Fibroblast of villous mesenchyme (primary cell): ENCODE measurements at regions not wholly inside any gene's neighbourhood (a gene's known extent, or its start where the extent isn't known, plus 50 kb on each side); places are given as distances from the start of the nearest gene placed in this dataset.

Experiments
- DNase-seq: peaks from one replicate; pipeline ENCODE4 v3.0.0-alpha.2; 2010; ENCODE audit warnings: low read depth
- H3K4me3 ChIP-seq: 2 replicates; pipeline ENCODE4 v1.5.1; 2011; ENCODE audit warnings: low read depth, mild to moderate bottlenecking, low read length
- TF ChIP-seq, protein P1 (sequence below): IDR thresholded peaks from 2 replicates; pipeline ENCODE4 v1.5.1; 2012; ENCODE audit warnings: low read depth, mild to moderate bottlenecking, low read length; ENCODE audit not compliant: insufficient read depth

DNA sequence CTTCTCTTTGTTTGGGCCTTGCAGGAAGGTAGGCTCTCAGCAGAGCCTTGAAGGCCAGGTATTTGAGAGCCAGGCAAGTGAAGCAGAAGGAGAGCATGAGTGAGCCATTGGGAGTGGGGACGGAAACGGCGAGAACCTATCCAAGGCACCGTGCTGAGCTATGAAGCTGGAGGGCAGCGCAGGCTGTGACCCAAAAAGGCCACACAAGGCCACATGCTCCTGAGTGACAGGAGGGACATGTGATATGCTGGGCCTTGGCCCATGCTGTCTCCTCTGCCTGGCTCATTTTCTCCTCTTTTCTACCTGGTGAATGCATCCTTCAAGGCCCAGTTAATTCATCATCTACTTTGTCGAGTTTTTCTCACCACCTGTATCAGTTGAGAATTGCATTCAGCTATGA, 136.3 kb downstream of the PALM2AKAP2 start:
- no peak overlapping the region for H3K4me3 ChIP-seq
- no peak for DNase-seq
- TF ChIP-seq, protein P1, sequence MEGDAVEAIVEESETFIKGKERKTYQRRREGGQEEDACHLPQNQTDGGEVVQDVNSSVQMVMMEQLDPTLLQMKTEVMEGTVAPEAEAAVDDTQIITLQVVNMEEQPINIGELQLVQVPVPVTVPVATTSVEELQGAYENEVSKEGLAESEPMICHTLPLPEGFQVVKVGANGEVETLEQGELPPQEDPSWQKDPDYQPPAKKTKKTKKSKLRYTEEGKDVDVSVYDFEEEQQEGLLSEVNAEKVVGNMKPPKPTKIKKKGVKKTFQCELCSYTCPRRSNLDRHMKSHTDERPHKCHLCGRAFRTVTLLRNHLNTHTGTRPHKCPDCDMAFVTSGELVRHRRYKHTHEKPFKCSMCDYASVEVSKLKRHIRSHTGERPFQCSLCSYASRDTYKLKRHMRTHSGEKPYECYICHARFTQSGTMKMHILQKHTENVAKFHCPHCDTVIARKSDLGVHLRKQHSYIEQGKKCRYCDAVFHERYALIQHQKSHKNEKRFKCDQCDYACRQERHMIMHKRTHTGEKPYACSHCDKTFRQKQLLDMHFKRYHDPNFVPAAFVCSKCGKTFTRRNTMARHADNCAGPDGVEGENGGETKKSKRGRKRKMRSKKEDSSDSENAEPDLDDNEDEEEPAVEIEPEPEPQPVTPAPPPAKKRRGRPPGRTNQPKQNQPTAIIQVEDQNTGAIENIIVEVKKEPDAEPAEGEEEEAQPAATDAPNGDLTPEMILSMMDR, result no peak

DNA sequence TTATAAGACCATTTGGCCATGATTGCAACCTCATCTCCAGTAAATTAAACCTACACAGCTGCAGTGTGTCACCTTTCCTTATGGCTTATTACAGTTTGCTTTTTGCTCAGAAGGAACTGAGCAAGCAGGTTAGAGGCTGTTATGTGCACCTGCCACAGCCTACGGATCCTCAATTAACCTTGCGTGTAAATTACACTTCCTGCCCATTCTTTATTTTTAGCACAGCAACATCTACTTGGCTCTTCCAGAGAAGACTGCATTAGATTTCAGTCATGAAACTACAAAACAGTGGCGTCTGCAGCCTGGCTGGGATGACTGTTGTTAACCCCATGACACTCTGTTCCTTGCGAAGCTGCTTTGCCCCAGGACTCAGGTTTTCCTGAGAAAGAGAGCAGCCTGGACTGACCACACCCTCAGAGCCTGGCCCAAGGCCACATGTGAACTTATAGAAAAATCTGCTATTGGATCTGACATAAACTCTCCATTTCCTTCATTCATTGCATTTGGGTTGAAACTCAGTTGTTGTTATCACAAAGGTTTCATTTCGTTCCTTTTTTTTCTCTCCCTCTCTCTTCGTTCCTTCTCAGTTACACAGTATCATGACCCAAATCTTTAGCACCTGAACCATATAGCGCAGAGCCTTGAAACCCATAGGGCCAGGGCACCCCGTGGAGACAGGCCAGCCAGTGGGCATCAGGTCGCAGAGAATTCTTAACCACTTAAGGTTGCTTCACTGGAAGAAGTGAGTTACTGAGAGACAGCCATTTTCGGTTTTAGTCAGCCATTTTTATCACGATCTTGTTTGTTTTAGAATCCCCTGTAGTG, 138.6 kb downstream of the PALM2AKAP2 start:
- TF ChIP-seq, protein P1, result no peak

DNA sequence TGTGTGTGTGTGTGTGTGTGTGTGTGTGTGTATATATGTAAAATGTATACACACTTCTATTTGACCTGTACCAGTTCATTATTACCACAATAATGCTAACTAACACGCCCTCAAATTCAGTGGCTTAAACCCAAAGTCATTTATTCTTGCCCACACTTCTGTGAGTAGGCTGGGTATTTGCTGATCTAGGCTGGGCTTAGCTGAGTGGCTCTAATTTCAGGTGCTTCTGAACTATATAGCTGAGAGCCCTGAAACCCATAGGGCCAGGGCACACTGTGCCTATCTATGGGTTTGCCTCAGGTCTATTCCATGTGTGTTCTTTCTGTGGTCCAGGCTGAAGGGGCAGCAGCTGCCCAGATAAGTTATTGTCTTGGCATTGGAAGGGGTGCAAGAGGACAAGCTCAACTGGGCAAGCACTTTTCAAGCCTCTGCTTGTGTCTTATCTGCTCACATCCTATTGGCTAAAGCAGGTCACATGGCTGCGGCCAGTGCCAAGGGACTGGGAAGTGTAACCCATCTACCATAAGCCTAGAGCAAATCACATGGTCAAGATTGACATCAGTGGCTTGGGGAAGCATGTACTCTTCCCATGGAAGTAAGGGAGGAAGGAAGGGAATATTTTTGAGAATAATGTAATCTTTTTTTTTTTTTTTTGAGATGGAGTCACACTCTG, 139.9 kb downstream of the PALM2AKAP2 start:
- no peak for DNase-seq
- no peak overlapping the region for H3K4me3 ChIP-seq
- TF ChIP-seq, protein P1, result no peak

More for the DNA sequence above, 138.6 kb downstream of the PALM2AKAP2 start:
- no peak overlapping the region for H3K4me3 ChIP-seq
- DNase-seq, result peak; percentile 71

DNA sequence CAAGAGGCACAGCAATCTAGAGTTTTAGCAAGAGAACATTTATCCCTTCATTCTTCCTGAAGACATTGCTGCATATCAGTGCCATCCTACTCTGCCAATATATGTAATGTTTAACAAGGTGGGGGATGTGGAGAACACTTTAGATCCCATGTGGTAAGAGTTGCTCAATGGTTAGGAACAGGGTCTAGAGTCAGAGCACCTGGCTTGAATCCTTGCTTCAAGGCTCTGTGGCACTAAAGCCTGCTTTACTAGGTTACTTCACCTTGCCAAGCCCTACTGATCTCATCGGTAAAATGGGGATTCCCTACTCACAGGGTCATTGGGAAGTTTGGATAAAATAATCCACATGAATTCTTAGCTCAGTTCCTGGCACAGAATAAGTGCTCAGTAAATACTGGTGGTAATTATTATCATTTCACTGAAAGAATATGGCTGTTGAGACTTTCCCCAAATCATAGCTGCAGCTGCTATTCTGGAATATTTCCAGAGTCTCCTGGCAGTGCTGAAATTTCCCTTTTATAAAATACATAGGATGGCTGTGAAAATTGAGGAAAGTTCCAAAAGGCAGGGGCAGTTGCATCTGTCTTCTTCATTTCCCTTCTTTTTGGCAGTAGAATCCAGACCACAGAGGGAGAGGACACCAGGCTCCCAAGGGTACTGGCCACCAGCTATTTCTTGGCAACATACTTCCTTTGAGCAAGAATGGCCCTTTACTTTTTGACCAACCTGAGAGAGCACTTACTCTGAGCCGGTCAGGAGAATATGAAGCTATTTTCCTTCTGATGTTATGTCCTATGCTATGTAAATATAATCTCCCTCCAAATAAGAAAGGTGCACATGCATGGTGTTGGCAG, 142.8 kb downstream of the PALM2AKAP2 start:
- no peak overlapping the region for H3K4me3 ChIP-seq
- TF ChIP-seq, protein P1, result no peak
- DNase-seq, result no peak

DNA sequence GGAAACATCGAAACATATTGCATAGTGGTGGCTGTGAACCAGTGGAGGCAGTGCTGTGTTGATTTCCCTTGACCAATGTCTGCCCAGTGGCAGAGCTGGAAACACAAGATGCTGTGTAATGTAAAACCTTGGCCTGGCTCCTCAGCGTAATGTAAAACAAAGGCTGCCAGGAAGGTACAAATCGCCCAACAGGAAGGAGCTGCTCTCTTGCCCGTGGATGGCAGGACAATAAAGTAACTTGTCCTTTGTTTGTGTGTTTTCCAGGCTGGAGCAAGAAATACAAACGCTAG, 143.4 kb downstream of the PALM2AKAP2 start:
- DNase-seq, result no peak
- TF ChIP-seq, protein P1, result no peak
- no peak overlapping the region for H3K4me3 ChIP-seq

DNA sequence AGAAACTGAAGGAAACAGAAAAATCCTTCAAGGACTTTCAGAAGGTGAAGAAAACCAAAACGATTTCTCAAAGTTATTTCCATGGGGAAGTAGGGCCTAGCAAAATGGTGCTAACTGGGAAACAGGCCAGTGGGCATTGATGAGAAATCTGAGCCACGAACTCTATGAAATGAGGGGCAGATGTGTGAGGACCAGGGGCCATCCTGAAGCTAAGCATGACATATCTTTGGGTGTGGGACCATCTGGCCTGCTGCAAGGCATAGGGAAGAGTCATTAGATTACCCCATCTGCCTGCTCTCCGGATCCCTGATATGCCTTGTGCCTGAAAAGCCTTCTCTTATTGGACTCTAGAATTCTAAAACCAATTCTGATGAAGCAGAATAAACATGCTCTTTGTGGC, 143.8 kb downstream of the PALM2AKAP2 start:
- no peak for DNase-seq
- no peak overlapping the region for H3K4me3 ChIP-seq
- TF ChIP-seq, protein P1, result no peak
